GM23248 (cell line): ENCODE measurements at regions not wholly inside any gene's neighbourhood (a gene's known extent, or its start where the extent isn't known, plus 50 kb on each side); places are given as distances from the start of the nearest gene placed in this dataset.

Experiments used
- DNase-seq: peaks from one replicate; pipeline ENCODE4 v3.0.0-alpha.2; 2015
- H2AFZ ChIP-seq: fragments of 200-600 bp; sonication (generic); 2 replicates; pipeline ENCODE4 v1.6.1; 2016; ENCODE audit warnings: antibody characterized with exemption
- H3F3A ChIP-seq: fragments of 200-600 bp; sonication (generic); 2 replicates; pipeline ENCODE4 v1.6.1; 2016; ENCODE audit warnings: mild to moderate bottlenecking, antibody characterized with exemption, mixed run types; ENCODE audit not compliant: insufficient read depth
- H3K27ac ChIP-seq: fragments of 200-600 bp; sonication (generic); 2 replicates; pipeline ENCODE4 v1.5.1; 2016; ENCODE audit warnings: mild to moderate bottlenecking
- H3K27me3 ChIP-seq: fragments of 200-600 bp; sonication (generic); replicated peaks from 2 replicates; pipeline ENCODE4 v1.6.1; 2016; ENCODE audit warnings: mild to moderate bottlenecking; ENCODE audit not compliant: insufficient read depth
- H3K36me3 ChIP-seq: fragments of 200-600 bp; sonication (generic); 2 replicates; pipeline ENCODE4 v1.6.1; 2016; ENCODE audit warnings: low read depth, mild to moderate bottlenecking
- H3K4me1 ChIP-seq: fragments of 200-600 bp; sonication (generic); 2 replicates; pipeline ENCODE4 v1.6.1; 2016; ENCODE audit warnings: mild to moderate bottlenecking; ENCODE audit not compliant: insufficient read depth
- H3K4me2 ChIP-seq: fragments of 200-600 bp; sonication (generic); one replicate; pipeline ENCODE4 v1.6.1; 2016; ENCODE audit warnings: mild to moderate bottlenecking; ENCODE audit not compliant: unreplicated experiment
- H3K4me3 ChIP-seq: fragments of 200-600 bp; sonication (generic); 2 replicates; pipeline ENCODE4 v1.5.1; 2016; ENCODE audit warnings: mild to moderate bottlenecking
- H3K79me2 ChIP-seq: fragments of 200-600 bp; sonication (generic); 2 replicates; pipeline ENCODE4 v1.6.1; 2016; ENCODE audit warnings: mild to moderate bottlenecking; ENCODE audit not compliant: insufficient read depth
- H3K9ac ChIP-seq: fragments of 200-600 bp; sonication (generic); 2 replicates; pipeline ENCODE4 v1.6.1; 2016; ENCODE audit warnings: mild to moderate bottlenecking
- H3K9me2 ChIP-seq: fragments of 200-600 bp; sonication (generic); 2 replicates; pipeline ENCODE4 v1.6.1; 2016; ENCODE audit warnings: mixed run types, mild to moderate bottlenecking, moderate library complexity; ENCODE audit not compliant: insufficient read depth
- H3K9me3 ChIP-seq: fragments of 200-600 bp; sonication (generic); one replicate; pipeline ENCODE4 v1.6.1; 2017; ENCODE audit warnings: low read depth
- H4K20me1 ChIP-seq: fragments of 200-600 bp; sonication (generic); 2 replicates; pipeline ENCODE4 v1.6.0; 2016; ENCODE audit not compliant: insufficient read depth
- EZH2 ChIP-seq: fragments of 200-600 bp; sonication (generic); IDR thresholded peaks from 2 replicates; pipeline ENCODE4 v1.6.1; 2018; ENCODE audit warnings: antibody characterized with exemption, mild to moderate bottlenecking; ENCODE audit not compliant: insufficient read depth, poor library complexity, severe bottlenecking
- EZH2phosphoT487 ChIP-seq: fragments of 200-600 bp; sonication (generic); IDR thresholded peaks from 2 replicates; pipeline ENCODE4 v1.6.1; 2018; ENCODE audit warnings: antibody characterized with exemption, moderate library complexity, mild to moderate bottlenecking, low read depth; ENCODE audit not compliant: insufficient read depth
- WGBS, 2 experiments: methylation state at CpG; one replicate each; pipeline ENCODE4 v1.1.6; 2015 to 2017; ENCODE audit warnings: low lambda C conversion rate in 2 of 2, low coverage in 1 of 2; ENCODE audit errors: missing lambda C conversion rate in 2 of 2; 5-methylcytosine and 5-hydroxymethylcytosine counted together
- in situ Hi-C: fragments of 300-500 bp; cut with MboI; formaldehyde crosslinking; loops from 2 replicates; pipeline ENCODE4 v1.15.0; 2020

GRCh38 chr13:57996717-57997116, 365.2 kb downstream of the PCDH17 start:
- no peak overlapping the region for H2AFZ ChIP-seq
- H3K79me2 ChIP-seq: no peaks in the 10 kb centered on the region
- H3K9ac ChIP-seq: no peak overlapping the region
- no peak overlapping the region for H3K27ac ChIP-seq
- WGBS, 2 experiments: 55 to 68% methylated on average over 1 of the region's 1 CpG
- H3K4me1 ChIP-seq: no peaks in the 10 kb centered on the region
- H3K9me3 ChIP-seq: no peaks in the 10 kb centered on the region
- no peaks in the 10 kb centered on the region for H3K27me3 ChIP-seq
- H3K4me3 ChIP-seq: no peak overlapping the region
- H4K20me1 ChIP-seq: no peaks in the 10 kb centered on the region
- H3K9me2 ChIP-seq: no peaks in the 10 kb centered on the region
- in situ Hi-C loops: no loop called here
- no peaks in the 10 kb centered on the region for H3K36me3 ChIP-seq
- TF ChIP-seq EZH2phosphoT487: no peak
- no peak for TF ChIP-seq EZH2
- DNase-seq: no peak
- H3F3A ChIP-seq: no peaks in the 10 kb centered on the region
- no peak overlapping the region for H3K4me2 ChIP-seq

DNA sequence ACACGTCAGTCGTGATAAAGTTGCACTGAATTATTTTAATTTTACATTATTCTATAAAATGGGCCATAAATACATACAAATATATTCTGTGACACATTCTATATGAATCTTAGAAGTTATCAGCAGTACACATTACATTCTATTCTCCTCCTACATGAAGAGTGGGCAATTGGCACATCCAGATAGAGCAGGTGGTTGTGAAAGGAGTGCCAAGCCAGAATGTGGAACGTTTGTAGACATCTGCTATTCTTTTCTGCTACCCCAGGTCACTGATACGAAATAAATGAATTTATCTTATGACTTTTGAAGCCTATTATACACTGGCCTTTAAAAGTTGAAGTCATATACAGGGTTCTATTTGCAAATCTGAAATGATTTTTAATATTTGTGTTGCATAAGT, 373.2 kb downstream of the PCDH17 start:
- H3F3A ChIP-seq: no peaks in the 10 kb centered on the region
- no peaks in the 10 kb centered on the region for H3K9me3 ChIP-seq
- H3K9ac ChIP-seq: no peak overlapping the region
- TF ChIP-seq EZH2phosphoT487: no peak
- no peak for TF ChIP-seq EZH2
- in situ Hi-C loops: no loop called here
- no peak overlapping the region for H3K27ac ChIP-seq
- WGBS, 2 experiments: 13 to 18% methylated on average over 4 of the region's 4 CpGs
- H3K4me3 ChIP-seq: no peak overlapping the region
- no peak overlapping the region for H2AFZ ChIP-seq
- H3K4me2 ChIP-seq: no peak overlapping the region
- no peaks in the 10 kb centered on the region for H3K9me2 ChIP-seq
- no peaks in the 10 kb centered on the region for H3K36me3 ChIP-seq
- no peaks in the 10 kb centered on the region for H3K79me2 ChIP-seq
- no peaks in the 10 kb centered on the region for H4K20me1 ChIP-seq
- no peaks in the 10 kb centered on the region for H3K27me3 ChIP-seq
- no peak for DNase-seq
- no peaks in the 10 kb centered on the region for H3K4me1 ChIP-seq

DNA sequence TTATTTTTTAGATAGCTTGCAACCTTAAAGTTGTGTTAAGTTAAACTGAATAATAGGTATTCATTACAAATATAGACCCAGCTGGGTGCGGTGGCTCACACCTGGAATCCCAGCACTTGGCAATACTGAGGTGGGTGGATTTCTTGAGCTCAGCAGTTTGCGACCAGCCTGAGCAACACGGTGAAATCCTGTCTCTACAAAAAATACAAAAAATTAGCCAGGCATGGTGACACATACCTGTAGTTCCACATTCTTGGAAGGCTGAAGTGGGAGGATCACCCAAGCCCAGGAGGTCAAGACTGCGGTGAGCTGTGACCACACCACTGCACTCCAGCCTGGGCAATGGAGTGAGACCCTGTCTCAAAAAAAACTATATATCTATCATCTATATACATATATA, 386.5 kb downstream of the PCDH17 start:
- no peak overlapping the region for H3K27ac ChIP-seq
- H3K4me1 ChIP-seq: no peaks in the 10 kb centered on the region
- H3K9me2 ChIP-seq: no peaks in the 10 kb centered on the region
- in situ Hi-C loops: no loop called here
- H3K9me3 ChIP-seq: no peaks in the 10 kb centered on the region
- no peak overlapping the region for H3K9ac ChIP-seq
- H3K27me3 ChIP-seq: no peaks in the 10 kb centered on the region
- no peaks in the 10 kb centered on the region for H3F3A ChIP-seq
- no peak overlapping the region for H3K4me2 ChIP-seq
- no peaks in the 10 kb centered on the region for H3K36me3 ChIP-seq
- no peak overlapping the region for H3K4me3 ChIP-seq
- TF ChIP-seq EZH2 (no peak), EZH2phosphoT487 (no peak)
- no peak overlapping the region for H2AFZ ChIP-seq
- no peak for DNase-seq
- no peaks in the 10 kb centered on the region for H3K79me2 ChIP-seq
- 39 to 40% methylated on average over 4 of the region's 4 CpGs for WGBS, 2 experiments
- H4K20me1 ChIP-seq: no peaks in the 10 kb centered on the region

- H3K4me2 ChIP-seq: no peak overlapping the region
- no peaks in the 10 kb centered on the region for H3K27me3 ChIP-seq
- TF ChIP-seq EZH2phosphoT487 (no peak), EZH2 (no peak)
- no peak for DNase-seq
- no peak overlapping the region for H3K9ac ChIP-seq
- no peaks in the 10 kb centered on the region for H4K20me1 ChIP-seq
- in situ Hi-C loops: no loop called here
- no peak overlapping the region for H3K27ac ChIP-seq
- H3K4me1 ChIP-seq: no peaks in the 10 kb centered on the region
- 0% methylated on average over 1 of the region's 1 CpG for WGBS, 2 experiments
- H2AFZ ChIP-seq: no peak overlapping the region
- no peak overlapping the region for H3K4me3 ChIP-seq
- H3F3A ChIP-seq: no peaks in the 10 kb centered on the region
- H3K79me2 ChIP-seq: no peaks in the 10 kb centered on the region
- H3K9me2 ChIP-seq: no peaks in the 10 kb centered on the region
- no peaks in the 10 kb centered on the region for H3K36me3 ChIP-seq
- H3K9me3 ChIP-seq: no peaks in the 10 kb centered on the region
Measured at GRCh38 chr13:58018865-58019264, 387.3 kb downstream of the PCDH17 start.

DNA sequence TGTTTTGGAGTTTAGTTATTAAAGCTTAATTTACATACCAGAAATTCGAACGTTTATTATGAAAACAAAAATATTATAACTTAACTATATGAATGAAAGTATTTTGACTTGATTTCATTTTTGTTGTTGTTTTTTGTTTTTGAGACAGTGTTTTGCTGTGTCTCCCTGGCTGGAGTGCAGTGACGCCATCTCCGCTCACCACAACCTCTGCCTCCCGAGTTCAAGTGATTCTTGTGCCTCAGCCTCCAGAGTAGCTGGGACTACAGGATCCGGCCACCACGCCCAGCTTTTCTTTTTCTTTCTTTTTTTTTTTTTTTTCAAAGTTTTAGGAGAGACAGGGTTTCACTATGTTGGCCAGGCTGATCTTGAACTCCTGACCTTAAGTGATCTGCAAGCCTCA, 392.6 kb downstream of the PCDH17 start:
- Histone ChIP-seq H3K4me3 (no peak overlapping the region), H3K4me2 (no peak overlapping the region), H2AFZ (no peak overlapping the region), H3F3A (no peaks in the 10 kb centered on the region), H3K9me3 (no peaks in the 10 kb centered on the region), H3K4me1 (no peaks in the 10 kb centered on the region), H3K27me3 (no peaks in the 10 kb centered on the region), H3K79me2 (no peaks in the 10 kb centered on the region), H3K9ac (no peak overlapping the region), H3K27ac (no peak overlapping the region), H3K9me2 (no peaks in the 10 kb centered on the region), H3K36me3 (no peaks in the 10 kb centered on the region), H4K20me1 (no peaks in the 10 kb centered on the region)
- 28 to 34% methylated on average over 7 of the region's 7 CpGs for WGBS, 2 experiments
- TF ChIP-seq EZH2phosphoT487 (no peak), EZH2 (no peak)
- DNase-seq: no peak
- in situ Hi-C loops: no loop called here
